GM12878 (cell line): ENCODE measurements at regions not wholly inside any gene's neighbourhood (a gene's known extent, or its start where the extent isn't known, plus 50 kb on each side); places are given as distances from the start of the nearest gene placed in this dataset.

ENCODE experiments used
- ATAC-seq: fragments of 200-7000 bp; cut with Tn5 transposase; 3 replicates; pipeline ENCODE4 v1.9.1; 2020; ENCODE audit warnings: mild to moderate bottlenecking, moderate library complexity
- BruUV-seq: library from RNA; stranded (reverse); fragments of 400-500 nt; replicated peaks from 2 replicates; lab custom pipeline; 2021; lab: Mats Ljungman, UMichigan
- CTCF ChIA-PET: fragments of 300-600 bp; sonication (Branson Sonifier 250); formaldehyde crosslinking; extraction: SDS; loops from one replicate; lab custom pipeline; 2021; ENCODE audit warnings: inconsistent platforms; lab: Yijun Ruan, JAX
- POLR2A ChIA-PET: fragments of 350-600 bp; formaldehyde crosslinking; extraction: SDS; loops from one replicate; lab custom pipeline; 2021; ENCODE audit warnings: inconsistent platforms; lab: Charles Lee
- RAD21 ChIA-PET: fragments of 300-600 bp; sonication (Branson Sonifier 250); formaldehyde crosslinking; loops from one replicate; lab custom pipeline; 2023; ENCODE audit warnings: antibody characterized with exemption; ENCODE audit not compliant: unreplicated experiment; lab: Charles Lee
- SMC1A ChIA-PET: fragments of 300-600 bp; sonication (Branson Sonifier 250); formaldehyde crosslinking; loops from one replicate; lab custom pipeline; 2023; ENCODE audit not compliant: unreplicated experiment, uncharacterized antibody; lab: Charles Lee
- DNase-seq: peaks from one replicate; pipeline ENCODE4 v3.0.0-alpha.2; 2011; ENCODE audit warnings: low read depth, low spot score
- FAIRE-seq: peaks from 3 replicates; lab custom pipeline; 2011; peaks lifted over from hg19 to GRCh38; lab: Jason Lieb, UNC
- H2AFZ ChIP-seq: 2 replicates; pipeline ENCODE4 v1.6.0; 2011; ENCODE audit warnings: low read depth, low read length, control low read depth; ENCODE audit not compliant: control insufficient read depth
- H3K27ac ChIP-seq: 2 replicates; pipeline ENCODE4 v1.5.1; 2011; ENCODE audit warnings: control low read depth; ENCODE audit not compliant: control insufficient read depth, insufficient read depth
- H3K27me3 ChIP-seq, 2 experiments: replicated peaks in 1 of 2; 2 replicates each; pipeline versions ENCODE4 v1.6.0 to v1.6.1; 2011; ENCODE audit warnings: low read length in 1 of 2; ENCODE audit not compliant: control insufficient read depth in 2 of 2, insufficient read depth in 2 of 2
- H3K36me3 ChIP-seq, 2 experiments: 2 replicates each; pipeline ENCODE4 v1.5.1; 2011; ENCODE audit warnings: low read length in 1 of 2; ENCODE audit not compliant: control insufficient read depth in 2 of 2, insufficient read depth in 2 of 2
- H3K4me1 ChIP-seq: 2 replicates; pipeline ENCODE4 v1.6.1; 2011; ENCODE audit warnings: mild to moderate bottlenecking, low read length, moderate library complexity, mixed read lengths; ENCODE audit not compliant: control insufficient read depth, insufficient read depth
- H3K4me2 ChIP-seq: 2 replicates; pipeline ENCODE4 v1.6.0; 2011; ENCODE audit warnings: control low read depth; ENCODE audit not compliant: control insufficient read depth, insufficient read depth
- H3K4me3 ChIP-seq: fragments of 200-600 bp; sonication (generic); 2 replicates; pipeline ENCODE4 v1.5.1; 2016
- H3K79me2 ChIP-seq: 2 replicates; pipeline ENCODE4 v1.6.0; 2011; ENCODE audit warnings: low read length; ENCODE audit not compliant: control insufficient read depth, insufficient read depth
- H3K9ac ChIP-seq: 2 replicates; pipeline ENCODE4 v1.8.0; 2011; ENCODE audit warnings: low read length, control low read depth, mixed read lengths; ENCODE audit not compliant: control insufficient read depth, insufficient read depth
- H3K9me3 ChIP-seq: replicated peaks from 3 replicates; pipeline ENCODE4 v1.5.1; 2011; ENCODE audit warnings: mild to moderate bottlenecking, low read length; ENCODE audit not compliant: control insufficient read depth, insufficient read depth
- H4K20me1 ChIP-seq: 2 replicates; pipeline ENCODE4 v1.6.0; 2011; ENCODE audit not compliant: control insufficient read depth, insufficient read depth
- BRCA1 ChIP-seq: IDR thresholded peaks from 2 replicates; pipeline ENCODE4 v1.6.1; 2011; ENCODE audit warnings: low read depth, low read length, improper control_type of control experiment
- CEBPB ChIP-seq, 2 experiments: fragments of 150-350 bp in 1 of 2; IDR thresholded peaks; 2 replicates each; pipeline ENCODE4 v1.6.1; 2012 to 2014; ENCODE audit warnings: low read depth in 2 of 2, low read length in 2 of 2, borderline replicate concordance in 1 of 2, inconsistent platforms in 1 of 2
- CHD1 ChIP-seq: IDR thresholded peaks from 2 replicates; pipeline ENCODE4 v1.6.1; 2012; ENCODE audit warnings: low read depth, low read length, improper control_type of control experiment
- HCFC1 ChIP-seq: fragments of 150-350 bp; IDR thresholded peaks from 2 replicates; pipeline ENCODE4 v1.6.1; 2014; ENCODE audit warnings: low read length
- IRF3 ChIP-seq: fragments of 450-650 bp; IDR thresholded peaks from 2 replicates; pipeline ENCODE4 v1.6.1; 2014; ENCODE audit warnings: mild to moderate bottlenecking
- NBN ChIP-seq: fragments of 450-650 bp; IDR thresholded peaks from 2 replicates; pipeline ENCODE4 v1.6.1; 2016
- NFXL1 ChIP-seq: fragments of 450-650 bp; IDR thresholded peaks from 2 replicates; pipeline ENCODE4 v1.6.1; 2017; ENCODE audit warnings: antibody characterized with exemption, mild to moderate bottlenecking, borderline replicate concordance
- NR2C1 ChIP-seq: fragments of 450-650 bp; IDR thresholded peaks from 2 replicates; pipeline ENCODE4 v1.6.1; 2017; ENCODE audit warnings: antibody characterized with exemption, mild to moderate bottlenecking, moderate library complexity
- PAX5 ChIP-seq: IDR thresholded peaks from 2 replicates; pipeline ENCODE4 v1.6.1; 2011; ENCODE audit warnings: low read depth, low read length, borderline replicate concordance
- PAX8 ChIP-seq: fragments of 450-650 bp; IDR thresholded peaks from 2 replicates; pipeline ENCODE4 v1.6.1; 2017; ENCODE audit warnings: mild to moderate bottlenecking, moderate library complexity
- PML ChIP-seq: IDR thresholded peaks from 2 replicates; pipeline ENCODE4 v1.6.1; 2012; ENCODE audit warnings: low read length, inconsistent platforms
- POLR2AphosphoS5 ChIP-seq: IDR thresholded peaks from 2 replicates; pipeline ENCODE4 v1.6.1; 2011; ENCODE audit warnings: mild to moderate bottlenecking, low read length, inconsistent platforms
- PRDM15 ChIP-seq: fragments of 450-650 bp; formaldehyde crosslinking; IDR thresholded peaks from 2 replicates; pipeline ENCODE4 v1.4.0; 2020; ENCODE audit warnings: mild to moderate bottlenecking, moderate library complexity
- SP1 ChIP-seq: IDR thresholded peaks from one replicate; pipeline ENCODE4 v1.6.1; 2011; ENCODE audit warnings: low read depth, low read length
- STAT1 ChIP-seq: fragments of 450-650 bp; conservative IDR thresholded peaks from 2 replicates; pipeline ENCODE4 v1.6.1; 2014; ENCODE audit warnings: antibody characterized with exemption, mild to moderate bottlenecking
- TCF12 ChIP-seq: IDR thresholded peaks from 2 replicates; pipeline ENCODE4 v1.6.1; 2011; ENCODE audit warnings: low read depth, mild to moderate bottlenecking, low read length
- ZNF24 ChIP-seq: fragments of 450-650 bp; IDR thresholded peaks from 2 replicates; pipeline ENCODE4 v1.6.1; 2017; ENCODE audit warnings: antibody characterized with exemption, mild to moderate bottlenecking
- ZNF274 ChIP-seq: IDR thresholded peaks from one replicate; pipeline ENCODE4 v1.8.0; 2011; ENCODE audit not compliant: insufficient read length, insufficient read depth
- ZNF687 ChIP-seq: fragments of 450-650 bp; IDR thresholded peaks from 2 replicates; pipeline ENCODE4 v1.6.1; 2017; ENCODE audit warnings: mild to moderate bottlenecking, moderate library complexity
- WGBS: methylation state at CpG from one replicate; pipeline ENCODE4 v1.1.6; 2016; ENCODE audit warnings: low lambda C conversion rate; ENCODE audit not compliant: insufficient replicate concordance, insufficient coverage; ENCODE audit errors: missing lambda C conversion rate; 5-methylcytosine and 5-hydroxymethylcytosine counted together
- in situ Hi-C: fragments of 300-500 bp; cut with MboI; formaldehyde crosslinking; loops from 9 replicates; pipeline ENCODE4 v1.14.3; 2018; ENCODE audit warnings: mixed read lengths
- intact Hi-C: fragments of 100-400 bp; cut with micrococcal nuclease; formaldehyde crosslinking; loops from one replicate; pipeline ENCODE4 v1.14.2; 2022; ENCODE audit not compliant: unreplicated experiment

GRCh38 chr2:15776629-15776919 lies 163.8 kb upstream of the MYCN start:
- no peak overlapping the region for H3K27ac ChIP-seq
- TF ChIP-seq CHD1 = no peak
- no peak for TF ChIP-seq STAT1
- TF ChIP-seq PAX5 = no peak
- TF ChIP-seq CEBPB (IDR thresholded peaks at IDR 0.05; ENCODE audit: borderline replicate concordance in 1 of 2, low read depth in 2 of 2, low read length in 2 of 2) = no peak
- TF ChIP-seq NBN = no peak
- no peak for TF ChIP-seq TCF12
- TF ChIP-seq SP1 = no peak
- no peak for TF ChIP-seq ZNF687
- no peak for TF ChIP-seq PAX8
- no peak for TF ChIP-seq BRCA1
- TF ChIP-seq ZNF24 = no peak
- TF ChIP-seq PML = no peak
- no peak for TF ChIP-seq ZNF274
- no peak for TF ChIP-seq PRDM15 (CRISPR knock-in tag)
- TF ChIP-seq IRF3 = no peak
- no peak for TF ChIP-seq HCFC1
- no peak for TF ChIP-seq NR2C1
- TF ChIP-seq POLR2AphosphoS5 = no peak
- no peak for TF ChIP-seq NFXL1
- ChIA-PET SMC1A (no interaction called here), POLR2A (no interaction called here), RAD21 (no interaction called here), CTCF (interaction anchor here (0.5 to 0.6 kb wide), 2 partner anchors 102 to 441 kb away, joined by 3 to 5 read pairs; no protein-coding TSS in a partner anchor)
- no peak overlapping the region for H2AFZ ChIP-seq
- no peaks in the 10 kb centered on the region for H4K20me1 ChIP-seq
- no peaks in the 10 kb centered on the region; a peak in 1 of 4 replicates for H3K27me3 ChIP-seq
- no peaks in the 10 kb centered on the region for H3K36me3 ChIP-seq
- no TSS peak for BruUV-seq
- H3K4me1 ChIP-seq = no peaks in the 10 kb centered on the region
- in situ Hi-C loops = no loop called here
- intact Hi-C loops = no loop called here
- FAIRE-seq (no peak), DNase-seq (no peak), ATAC-seq (no peak)
- WGBS = 68% methylated on average over 3 of the region's 3 CpGs
- H3K79me2 ChIP-seq = no peaks in the 10 kb centered on the region
- no peak overlapping the region for H3K9ac ChIP-seq
- H3K4me2 ChIP-seq = no peak overlapping the region
- no peaks in the 10 kb centered on the region for H3K9me3 ChIP-seq
- H3K4me3 ChIP-seq = no peak overlapping the region
